Upper lobe of left lung (tissue), 4 donors: ENCODE measurements at regions not wholly inside any gene's neighbourhood (a gene's known extent, or its start where the extent isn't known, plus 50 kb on each side); places are given as distances from the start of the nearest gene placed in this dataset.

ENCODE experiments used
- POLR2A ChIP-seq, 4 donors: fragments of 450-650 bp; IDR thresholded peaks; one replicate each; pipeline ENCODE4 v1.5.1; 2016 to 2017; ENCODE audit warnings: antibody characterized with exemption in 4 of 4, mild to moderate bottlenecking in 2 of 4
- TF ChIP-seq, protein P1 (sequence below), 6 experiments: fragments of 450-650 bp in 4 of 6; fragments of 200-600 bp in 2 of 6; sonication (generic) in 2 of 6; IDR thresholded peaks; one replicate each; pipeline ENCODE4 v1.5.1; 2016 to 2019; ENCODE audit warnings: antibody characterized with exemption in 6 of 6

DNA sequence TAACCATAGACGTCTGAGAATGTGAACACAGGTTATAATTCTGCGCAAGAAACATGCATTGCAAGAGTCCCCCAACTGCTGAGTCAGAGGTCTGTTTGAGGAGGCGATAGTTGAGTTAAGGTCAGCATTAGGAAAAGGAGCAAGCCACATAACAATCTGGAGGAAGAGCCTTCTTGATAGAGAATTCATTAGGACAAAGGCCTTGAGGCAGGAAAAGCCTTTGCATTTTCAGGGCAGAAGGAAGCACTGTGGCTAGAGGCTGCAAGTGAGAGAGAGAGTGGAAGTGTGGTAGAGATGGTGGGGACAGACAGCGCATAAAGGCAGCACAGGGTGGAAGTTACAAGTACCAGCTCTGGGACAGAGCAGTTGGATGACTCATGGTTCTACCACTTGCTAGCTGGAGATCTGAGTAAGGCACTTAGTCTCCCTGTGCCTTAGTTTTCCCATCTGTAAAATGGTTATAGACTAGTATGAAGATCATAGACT is 125.8 kb upstream of the LNX1 start:
- no peak for TF ChIP-seq POLR2A (IDR thresholded peaks at IDR 0.05)
- TF ChIP-seq, protein P1, sequence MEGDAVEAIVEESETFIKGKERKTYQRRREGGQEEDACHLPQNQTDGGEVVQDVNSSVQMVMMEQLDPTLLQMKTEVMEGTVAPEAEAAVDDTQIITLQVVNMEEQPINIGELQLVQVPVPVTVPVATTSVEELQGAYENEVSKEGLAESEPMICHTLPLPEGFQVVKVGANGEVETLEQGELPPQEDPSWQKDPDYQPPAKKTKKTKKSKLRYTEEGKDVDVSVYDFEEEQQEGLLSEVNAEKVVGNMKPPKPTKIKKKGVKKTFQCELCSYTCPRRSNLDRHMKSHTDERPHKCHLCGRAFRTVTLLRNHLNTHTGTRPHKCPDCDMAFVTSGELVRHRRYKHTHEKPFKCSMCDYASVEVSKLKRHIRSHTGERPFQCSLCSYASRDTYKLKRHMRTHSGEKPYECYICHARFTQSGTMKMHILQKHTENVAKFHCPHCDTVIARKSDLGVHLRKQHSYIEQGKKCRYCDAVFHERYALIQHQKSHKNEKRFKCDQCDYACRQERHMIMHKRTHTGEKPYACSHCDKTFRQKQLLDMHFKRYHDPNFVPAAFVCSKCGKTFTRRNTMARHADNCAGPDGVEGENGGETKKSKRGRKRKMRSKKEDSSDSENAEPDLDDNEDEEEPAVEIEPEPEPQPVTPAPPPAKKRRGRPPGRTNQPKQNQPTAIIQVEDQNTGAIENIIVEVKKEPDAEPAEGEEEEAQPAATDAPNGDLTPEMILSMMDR (IDR thresholded peaks at IDR 0.05) = no peak
